Hepatocyte (in vitro differentiated cells): ENCODE measurements at regions not wholly inside any gene's neighbourhood (a gene's known extent, or its start where the extent isn't known, plus 50 kb on each side); places are given as distances from the start of the nearest gene placed in this dataset.

Experiments
- DNase-seq: peaks from one replicate; pipeline ENCODE4 v3.0.0-alpha.2; 2016; ENCODE audit warnings: low spot score
- H2AFZ ChIP-seq: fragments of 200-600 bp; sonication (generic); 2 replicates; pipeline ENCODE4 v1.6.0; 2016; ENCODE audit warnings: antibody characterized with exemption, mild to moderate bottlenecking
- H3K27ac ChIP-seq: fragments of 200-600 bp; sonication (generic); 2 replicates; pipeline ENCODE4 v1.5.1; 2016; ENCODE audit warnings: mild to moderate bottlenecking
- H3K27me3 ChIP-seq: fragments of 200-600 bp; sonication (generic); 2 replicates; pipeline ENCODE4 v1.6.1; 2016
- H3K36me3 ChIP-seq: fragments of 200-600 bp; sonication (generic); replicated peaks from 2 replicates; pipeline ENCODE4 v1.5.1; 2016; ENCODE audit warnings: low read depth; ENCODE audit not compliant: insufficient read depth
- H3K4me1 ChIP-seq: fragments of 200-600 bp; sonication (generic); 2 replicates; pipeline ENCODE4 v1.5.1; 2016; ENCODE audit warnings: mild to moderate bottlenecking, moderate library complexity; ENCODE audit not compliant: insufficient read depth
- H3K4me2 ChIP-seq: fragments of 200-600 bp; sonication (generic); 2 replicates; pipeline ENCODE4 v1.6.0; 2016
- H3K4me3 ChIP-seq: fragments of 200-600 bp; sonication (generic); 2 replicates; pipeline ENCODE4 v1.5.1; 2016; ENCODE audit warnings: mild to moderate bottlenecking
- H3K79me2 ChIP-seq: fragments of 200-600 bp; sonication (generic); 2 replicates; pipeline ENCODE4 v1.6.0; 2017; ENCODE audit warnings: mild to moderate bottlenecking
- H3K9me2 ChIP-seq: fragments of 200-600 bp; sonication (generic); replicated peaks from 2 replicates; pipeline ENCODE4 v1.6.0; 2017; ENCODE audit warnings: mild to moderate bottlenecking; ENCODE audit not compliant: insufficient read depth
- H3K9me3 ChIP-seq: fragments of 200-600 bp; sonication (generic); 2 replicates; pipeline ENCODE4 v1.5.1; 2016; ENCODE audit warnings: low read depth, mild to moderate bottlenecking
- H4K20me1 ChIP-seq: fragments of 200-600 bp; sonication (generic); 2 replicates; pipeline ENCODE4 v1.6.0; 2016; ENCODE audit warnings: mild to moderate bottlenecking; ENCODE audit not compliant: insufficient read depth, poor library complexity, severe bottlenecking
- EZH2 ChIP-seq: fragments of 200-600 bp; sonication (generic); IDR thresholded peaks from 2 replicates; pipeline ENCODE4 v1.6.1; 2016; ENCODE audit warnings: antibody characterized with exemption, mild to moderate bottlenecking, borderline replicate concordance
- EZH2phosphoT487 ChIP-seq: fragments of 200-600 bp; sonication (generic); IDR thresholded peaks from one replicate; pipeline ENCODE4 v1.6.1; 2018; ENCODE audit warnings: antibody characterized with exemption, mild to moderate bottlenecking, low read depth, moderate library complexity; ENCODE audit not compliant: unreplicated experiment, severe bottlenecking
- WGBS: methylation state at CpG from one replicate; pipeline ENCODE4 v1.1.6; 2016; ENCODE audit warnings: low lambda C conversion rate; ENCODE audit errors: missing lambda C conversion rate; 5-methylcytosine and 5-hydroxymethylcytosine counted together
- TF ChIP-seq, protein P1 (sequence below): fragments of 200-600 bp; sonication (generic); IDR thresholded peaks from 2 replicates; pipeline ENCODE4 v1.5.1; 2016; ENCODE audit warnings: antibody characterized with exemption, mild to moderate bottlenecking; ENCODE audit not compliant: poor library complexity

DNA sequence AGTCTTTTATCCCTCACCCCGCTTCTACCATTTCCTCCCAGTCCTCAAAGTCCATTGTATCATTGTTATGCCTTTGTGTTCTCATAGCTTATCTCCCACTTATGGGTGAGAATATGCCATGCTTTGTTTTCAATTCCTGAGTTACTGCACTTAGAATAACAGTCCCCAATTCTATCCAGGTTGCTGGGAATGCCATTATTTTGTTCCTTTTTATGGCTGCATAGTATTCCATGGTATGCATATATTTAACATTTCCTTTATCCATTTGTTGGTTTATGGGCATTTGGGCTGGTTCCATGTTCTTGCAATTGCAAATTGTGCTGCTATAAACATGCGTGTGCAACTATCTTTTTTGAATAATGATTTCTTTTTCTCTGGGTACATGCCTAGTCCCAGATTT lies 114.9 kb downstream of the VPREB1 start:
- WGBS, result 78% methylated on average over 2 of the region's 2 CpGs
- Histone ChIP-seq H3K9me2 (no peaks in the 10 kb centered on the region), H3K4me1 (no peaks in the 10 kb centered on the region), H4K20me1 (no peaks in the 10 kb centered on the region), H2AFZ (no peak overlapping the region), H3K27ac (no peak overlapping the region), H3K36me3 (no peaks in the 10 kb centered on the region), H3K79me2 (no peaks in the 10 kb centered on the region), H3K27me3 (peaks cover 25% of the 10 kb centered on the region), H3K4me2 (no peak overlapping the region), H3K9me3 (no peaks in the 10 kb centered on the region), H3K4me3 (no peak overlapping the region)
- no peak for DNase-seq
- TF ChIP-seq EZH2phosphoT487 (no peak), EZH2 (no peak)
- TF ChIP-seq, protein P1, sequence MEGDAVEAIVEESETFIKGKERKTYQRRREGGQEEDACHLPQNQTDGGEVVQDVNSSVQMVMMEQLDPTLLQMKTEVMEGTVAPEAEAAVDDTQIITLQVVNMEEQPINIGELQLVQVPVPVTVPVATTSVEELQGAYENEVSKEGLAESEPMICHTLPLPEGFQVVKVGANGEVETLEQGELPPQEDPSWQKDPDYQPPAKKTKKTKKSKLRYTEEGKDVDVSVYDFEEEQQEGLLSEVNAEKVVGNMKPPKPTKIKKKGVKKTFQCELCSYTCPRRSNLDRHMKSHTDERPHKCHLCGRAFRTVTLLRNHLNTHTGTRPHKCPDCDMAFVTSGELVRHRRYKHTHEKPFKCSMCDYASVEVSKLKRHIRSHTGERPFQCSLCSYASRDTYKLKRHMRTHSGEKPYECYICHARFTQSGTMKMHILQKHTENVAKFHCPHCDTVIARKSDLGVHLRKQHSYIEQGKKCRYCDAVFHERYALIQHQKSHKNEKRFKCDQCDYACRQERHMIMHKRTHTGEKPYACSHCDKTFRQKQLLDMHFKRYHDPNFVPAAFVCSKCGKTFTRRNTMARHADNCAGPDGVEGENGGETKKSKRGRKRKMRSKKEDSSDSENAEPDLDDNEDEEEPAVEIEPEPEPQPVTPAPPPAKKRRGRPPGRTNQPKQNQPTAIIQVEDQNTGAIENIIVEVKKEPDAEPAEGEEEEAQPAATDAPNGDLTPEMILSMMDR, result no peak

DNA sequence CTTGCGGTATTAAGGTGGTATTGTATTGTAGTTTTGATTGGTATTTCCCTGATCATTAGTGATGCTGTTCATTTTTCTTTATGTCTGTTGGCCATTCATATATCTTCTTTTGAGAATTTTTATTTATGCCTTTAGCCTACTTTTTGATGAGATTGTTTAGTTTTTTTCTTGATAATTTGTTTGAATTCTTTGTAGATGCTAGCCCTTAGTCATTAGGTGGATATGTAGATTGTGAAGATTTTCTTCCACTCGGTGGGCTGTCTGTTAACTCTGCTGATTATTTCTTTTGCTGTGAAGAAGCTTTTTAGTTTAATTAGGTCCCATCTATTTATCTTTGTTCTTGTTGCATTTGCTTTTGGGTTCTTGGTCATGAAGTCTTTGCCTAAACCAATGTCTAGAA lies 115.4 kb downstream of the VPREB1 start:
- no peak overlapping the region for H3K4me2 ChIP-seq
- TF ChIP-seq EZH2phosphoT487 (no peak), EZH2 (no peak)
- TF ChIP-seq, protein P1, result no peak
- no peaks in the 10 kb centered on the region for H3K36me3 ChIP-seq
- H4K20me1 ChIP-seq, result no peaks in the 10 kb centered on the region
- peaks cover 21% of the 10 kb centered on the region for H3K27me3 ChIP-seq
- H3K4me1 ChIP-seq, result no peaks in the 10 kb centered on the region
- no peaks in the 10 kb centered on the region for H3K79me2 ChIP-seq
- H3K27ac ChIP-seq, result no peak overlapping the region
- no peaks in the 10 kb centered on the region for H3K9me2 ChIP-seq
- no peak for DNase-seq
- H3K4me3 ChIP-seq, result no peak overlapping the region
- no peak overlapping the region for H2AFZ ChIP-seq
- WGBS, result 73% methylated on average over 2 of the region's 2 CpGs
- H3K9me3 ChIP-seq, result no peaks in the 10 kb centered on the region

DNA sequence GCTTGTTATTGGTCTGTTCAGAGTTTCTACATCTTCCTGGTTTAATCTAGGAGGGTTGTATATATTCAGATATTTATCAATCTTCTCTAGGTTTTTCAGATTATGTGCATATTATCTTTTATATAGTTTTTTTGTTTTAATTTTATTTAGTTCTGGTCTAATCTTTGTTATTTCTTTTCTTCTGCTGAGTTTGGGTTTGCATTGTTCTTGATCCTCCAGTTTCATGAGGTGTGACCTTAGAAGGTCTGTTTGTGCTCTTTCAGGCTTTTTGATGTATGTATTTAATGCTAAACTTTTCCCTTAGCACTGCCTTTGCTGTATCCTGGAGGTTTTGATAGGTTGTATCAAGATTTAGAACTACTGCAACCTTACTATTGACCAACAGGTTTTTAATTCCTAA lies 117.7 kb downstream of the VPREB1 start:
- Histone ChIP-seq H3K4me2 (no peak overlapping the region), H3K79me2 (no peaks in the 10 kb centered on the region), H3K27ac (no peak overlapping the region), H3K36me3 (no peaks in the 10 kb centered on the region), H3K9me3 (no peaks in the 10 kb centered on the region), H3K4me1 (no peaks in the 10 kb centered on the region), H3K27me3 (peaks cover 18% of the 10 kb centered on the region), H2AFZ (no peak overlapping the region), H4K20me1 (no peaks in the 10 kb centered on the region), H3K9me2 (no peaks in the 10 kb centered on the region), H3K4me3 (no peak overlapping the region)
- DNase-seq, result no peak
- TF ChIP-seq EZH2phosphoT487 (no peak), EZH2 (no peak)
- TF ChIP-seq, protein P1, result no peak

DNA sequence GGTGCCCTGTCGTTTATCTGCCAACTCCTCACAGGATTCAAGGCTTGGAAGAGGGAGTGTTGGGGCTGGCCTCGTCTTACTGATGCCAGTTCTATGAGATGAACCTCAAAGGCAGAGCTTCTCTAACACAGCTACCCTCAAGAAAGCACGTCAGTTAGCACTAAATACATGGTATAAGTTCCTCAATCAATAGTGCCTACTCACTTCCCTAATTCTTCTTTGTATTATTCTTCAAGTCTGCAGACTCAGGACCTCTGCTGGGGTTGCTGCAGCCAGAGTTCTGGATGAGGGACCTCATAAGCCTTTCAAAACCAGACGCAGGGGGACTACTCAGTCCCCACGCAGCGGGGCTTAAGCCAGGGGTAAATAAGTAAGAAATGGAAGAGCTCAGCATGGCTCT lies 118.3 kb downstream of the VPREB1 start:
- Histone ChIP-seq H3K4me1 (no peaks in the 10 kb centered on the region), H3K9me3 (no peaks in the 10 kb centered on the region), H2AFZ (no peak overlapping the region), H3K9me2 (no peaks in the 10 kb centered on the region), H3K4me3 (no peak overlapping the region), H4K20me1 (no peaks in the 10 kb centered on the region), H3K4me2 (no peak overlapping the region), H3K79me2 (no peaks in the 10 kb centered on the region), H3K36me3 (no peaks in the 10 kb centered on the region), H3K27me3 (peaks cover 21% of the 10 kb centered on the region), H3K27ac (no peak overlapping the region)
- no peak for TF ChIP-seq EZH2phosphoT487
- no peak for TF ChIP-seq EZH2
- TF ChIP-seq, protein P1, result no peak
- 50% methylated on average over 6 of the region's 6 CpGs for whole genome bisulfite sequencing
- no peak for DNase-seq
